Stimulated activated memory B cell treated with anti-CD40 and anti-IgM and Interleukin-4, amounts not matched to agents 10 μg/mL and 1 μg/mL and 100 μg/mL, for 72 hours (primary cell): ENCODE measurements at regions not wholly inside any gene's neighbourhood (a gene's known extent, or its start where the extent isn't known, plus 50 kb on each side); places are given as distances from the start of the nearest gene placed in this dataset.
A peak's percentile ranks its signal among the peaks of the same experiment; 100 is the strongest.
"Not testable (repeated sequence)": the region's sequence is repeated elsewhere in the genome, so short reads cannot be mapped to it uniquely, and the experiment has no call there.

ENCODE experiments used
- ATAC-seq: fragments of 150-1000 bp; cut with Tn5 transposase; 2 replicates; pipeline ENCODE4 v1.10.0; 2021
- H3K27ac Mint-ChIP-seq: one replicate; pipeline ENCODE4 v1.8.0; 2022; ENCODE audit warnings: mild to moderate bottlenecking, mixed read lengths
- H3K27me3 Mint-ChIP-seq: one replicate; pipeline ENCODE4 v1.8.0; 2022; ENCODE audit warnings: mixed read lengths
- H3K36me3 Mint-ChIP-seq: one replicate; pipeline ENCODE4 v1.8.0; 2022; ENCODE audit warnings: mixed read lengths
- H3K4me1 Mint-ChIP-seq: one replicate; pipeline ENCODE4 v1.8.0; 2022; ENCODE audit warnings: mixed read lengths
- H3K4me3 Mint-ChIP-seq: one replicate; pipeline ENCODE4 v1.8.0; 2022; ENCODE audit warnings: mild to moderate bottlenecking, moderate library complexity, mixed read lengths
- H3K9me3 Mint-ChIP-seq: one replicate; pipeline ENCODE4 v1.8.0; 2022; ENCODE audit warnings: mixed read lengths

DNA sequence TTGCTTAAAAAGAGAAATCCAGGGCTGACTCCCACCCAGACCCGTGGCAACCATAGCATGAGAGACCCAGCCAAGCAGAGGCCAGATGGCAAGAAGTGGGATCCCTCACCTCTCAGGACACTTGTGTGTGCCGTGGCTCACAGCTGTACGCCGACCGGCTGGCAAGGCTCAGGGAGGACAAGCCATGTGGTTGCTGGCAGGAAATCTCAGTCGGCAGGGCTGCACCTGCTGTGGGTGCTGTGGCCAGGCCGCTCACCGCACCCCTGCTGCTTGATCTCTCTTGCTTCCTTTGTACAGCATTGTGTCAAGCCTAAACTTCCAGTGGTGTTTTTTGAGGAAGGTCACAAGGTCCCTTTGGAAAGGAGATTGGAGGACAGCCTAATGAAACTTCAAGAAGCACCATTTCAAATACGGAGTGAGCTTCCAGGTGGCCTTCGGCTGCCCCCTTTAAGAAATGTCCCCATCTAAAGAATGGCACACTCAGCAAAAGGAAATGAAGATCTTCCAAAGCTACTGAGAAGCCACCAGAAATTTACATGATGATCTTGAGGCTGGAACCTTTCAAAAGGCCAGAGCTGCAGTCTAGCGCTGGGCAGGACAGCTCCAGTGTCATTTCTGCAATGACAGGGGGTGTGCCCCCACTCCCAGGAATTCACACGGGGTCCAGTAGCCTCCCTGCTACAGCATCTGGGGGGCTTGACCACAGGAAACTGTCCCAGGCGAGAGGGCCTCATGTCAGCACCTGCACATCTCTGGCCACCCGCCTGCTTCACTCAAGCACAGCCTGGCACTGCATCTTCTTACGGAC, 409.0 kb upstream of the MGMT start:
- Mint-ChIP-seq H3K9me3 (no peaks in the 10 kb centered on the region), H3K27me3 (peaks cover 22% of the 10 kb centered on the region), H3K27ac (no peak overlapping the region), H3K36me3 (no peaks in the 10 kb centered on the region), H3K4me3 (no peak overlapping the region), H3K4me1 (peaks cover 8% of the 10 kb centered on the region)
- ATAC-seq, result peak; percentile 51

- H3K4me1 Mint-ChIP-seq, result peaks cover 8% of the 10 kb centered on the region
Observed at GRCh38 chr10:129058664-129059155, 408.3 kb upstream of the MGMT start.

DNA sequence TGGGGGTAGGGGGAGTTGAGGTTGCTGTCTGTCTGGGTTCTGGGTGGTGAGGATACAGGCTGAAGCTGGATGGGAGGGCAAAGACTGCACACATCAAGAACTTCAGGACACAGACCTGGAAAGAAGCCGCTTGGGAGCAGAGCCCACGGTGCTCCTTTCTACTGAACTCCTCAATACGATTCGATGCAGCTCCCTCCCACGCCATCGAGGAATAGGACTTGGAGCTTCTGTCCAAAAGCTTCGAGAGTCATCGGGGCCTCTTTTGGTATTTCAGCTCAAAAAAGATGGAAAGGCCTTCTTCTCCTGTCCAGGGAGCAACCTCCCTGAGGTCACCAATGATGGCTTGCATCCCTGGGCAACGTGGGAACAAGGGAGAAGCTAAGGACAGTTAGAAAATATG, 407.1 kb upstream of the MGMT start:
- Mint-ChIP-seq H3K27me3 (peaks cover 22% of the 10 kb centered on the region), H3K9me3 (no peaks in the 10 kb centered on the region), H3K27ac (no peak overlapping the region), H3K4me1 (peaks cover 8% of the 10 kb centered on the region), H3K4me3 (no peak overlapping the region), H3K36me3 (no peaks in the 10 kb centered on the region)
- ATAC-seq, result no peak

More at GRCh38 chr10:129058664-129059155, 408.3 kb upstream of the MGMT start:
- no peak overlapping the region for H3K4me3 Mint-ChIP-seq
- H3K27me3 Mint-ChIP-seq, result peaks cover 22% of the 10 kb centered on the region
- ATAC-seq, result no peak
- no peaks in the 10 kb centered on the region for H3K36me3 Mint-ChIP-seq
- H3K9me3 Mint-ChIP-seq, result no peaks in the 10 kb centered on the region
- no peak overlapping the region for H3K27ac Mint-ChIP-seq

- no peaks in the 10 kb centered on the region for H3K9me3 Mint-ChIP-seq
- no peaks in the 10 kb centered on the region for H3K36me3 Mint-ChIP-seq
- no peak overlapping the region for H3K27ac Mint-ChIP-seq
- no peaks in the 10 kb centered on the region for H3K4me1 Mint-ChIP-seq
- H3K27me3 Mint-ChIP-seq, result peaks cover 15% of the 10 kb centered on the region
- no peak for ATAC-seq
- H3K4me3 Mint-ChIP-seq, result no peak overlapping the region
Observed at GRCh38 chr10:129063212-129063611, 403.8 kb upstream of the MGMT start.

- no peaks in the 10 kb centered on the region for H3K9me3 Mint-ChIP-seq
- H3K4me1 Mint-ChIP-seq, result no peaks in the 10 kb centered on the region
- no peak overlapping the region for H3K4me3 Mint-ChIP-seq
- ATAC-seq, result no peak
- H3K27me3 Mint-ChIP-seq, result peaks cover 13% of the 10 kb centered on the region
- H3K27ac Mint-ChIP-seq, result no peak overlapping the region
- H3K36me3 Mint-ChIP-seq, result no peaks in the 10 kb centered on the region
Observed at GRCh38 chr10:129063877-129064276, 403.2 kb upstream of the MGMT start.

DNA sequence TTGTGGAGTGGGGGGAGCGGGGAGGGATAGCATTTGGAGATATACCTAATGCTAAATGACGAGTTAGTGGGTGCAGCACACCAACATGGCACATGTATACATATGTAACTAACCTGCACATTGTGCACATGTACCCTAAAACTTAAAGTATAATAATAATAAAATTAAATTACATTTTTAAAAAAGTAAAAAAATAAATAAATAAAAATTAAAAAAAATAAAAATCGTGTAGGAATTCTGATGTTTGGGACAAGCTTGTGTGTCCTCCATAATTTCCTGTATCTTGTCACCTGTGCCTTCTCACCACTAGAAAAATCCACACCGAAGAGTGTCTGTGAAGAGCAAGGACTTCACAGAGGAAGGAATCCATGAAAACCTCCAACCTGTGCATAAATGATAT, 400.5 kb upstream of the MGMT start:
- H3K9me3 Mint-ChIP-seq, ATAC-seq, H3K4me3 Mint-ChIP-seq, H3K27me3 Mint-ChIP-seq, H3K4me1 Mint-ChIP-seq, H3K36me3 Mint-ChIP-seq, H3K27ac Mint-ChIP-seq: not testable (repeated sequence)

DNA sequence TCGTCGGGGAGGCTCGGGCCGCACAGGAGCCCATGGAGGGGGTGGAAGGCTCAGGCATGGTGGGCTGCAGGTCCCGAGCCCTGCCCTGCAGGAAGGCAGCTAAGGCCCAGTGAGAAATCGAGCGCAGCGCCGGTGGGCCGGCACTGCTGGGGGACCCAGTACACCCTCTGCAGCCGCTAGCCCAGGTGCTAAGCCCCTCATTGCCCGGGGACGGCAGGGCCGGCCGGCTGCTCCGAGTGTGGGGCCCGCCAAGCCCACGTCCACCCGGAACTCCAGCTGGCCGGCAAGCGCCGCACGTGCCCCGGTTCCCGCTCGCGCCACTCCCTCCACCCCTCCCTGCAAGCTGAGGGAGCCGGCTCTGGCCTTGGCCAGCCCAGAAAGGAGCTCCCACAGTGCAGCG, 395.6 kb upstream of the MGMT start:
- H3K36me3 Mint-ChIP-seq, H3K27ac Mint-ChIP-seq, H3K4me3 Mint-ChIP-seq, H3K9me3 Mint-ChIP-seq, H3K4me1 Mint-ChIP-seq, H3K27me3 Mint-ChIP-seq, ATAC-seq: not testable (repeated sequence)

GRCh38 chr10:129074939-129075338, 392.1 kb upstream of the MGMT start:
- no peak overlapping the region for H3K27ac Mint-ChIP-seq
- H3K4me3 Mint-ChIP-seq, result no peak overlapping the region
- H3K9me3 Mint-ChIP-seq, result no peaks in the 10 kb centered on the region
- no peaks in the 10 kb centered on the region for H3K27me3 Mint-ChIP-seq
- H3K4me1 Mint-ChIP-seq, result no peaks in the 10 kb centered on the region
- ATAC-seq, result no peak
- H3K36me3 Mint-ChIP-seq, result no peaks in the 10 kb centered on the region

DNA sequence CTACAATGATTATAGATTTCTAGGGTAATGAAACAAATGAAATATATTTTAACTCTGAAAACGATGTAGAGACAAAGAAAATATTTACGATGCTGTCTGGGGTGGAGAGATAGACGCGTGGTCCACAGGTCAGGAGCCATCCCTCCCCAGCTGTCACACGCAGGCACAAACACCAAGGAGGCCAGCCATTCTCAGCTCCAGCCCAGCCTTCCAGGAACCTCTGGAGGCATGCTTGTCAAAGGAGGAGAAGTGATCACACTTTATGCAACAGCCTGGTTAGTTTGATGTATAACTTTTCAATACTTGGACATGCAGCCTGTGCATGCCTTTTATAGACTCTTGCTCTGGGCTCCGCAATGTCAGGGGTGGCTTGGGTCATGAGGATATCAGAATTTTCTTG, 391.5 kb upstream of the MGMT start:
- no peaks in the 10 kb centered on the region for H3K4me1 Mint-ChIP-seq
- ATAC-seq, result no peak
- no peak overlapping the region for H3K4me3 Mint-ChIP-seq
- no peaks in the 10 kb centered on the region for H3K27me3 Mint-ChIP-seq
- no peak overlapping the region for H3K27ac Mint-ChIP-seq
- peaks cover 5% of the 10 kb centered on the region for H3K9me3 Mint-ChIP-seq
- no peaks in the 10 kb centered on the region for H3K36me3 Mint-ChIP-seq

DNA sequence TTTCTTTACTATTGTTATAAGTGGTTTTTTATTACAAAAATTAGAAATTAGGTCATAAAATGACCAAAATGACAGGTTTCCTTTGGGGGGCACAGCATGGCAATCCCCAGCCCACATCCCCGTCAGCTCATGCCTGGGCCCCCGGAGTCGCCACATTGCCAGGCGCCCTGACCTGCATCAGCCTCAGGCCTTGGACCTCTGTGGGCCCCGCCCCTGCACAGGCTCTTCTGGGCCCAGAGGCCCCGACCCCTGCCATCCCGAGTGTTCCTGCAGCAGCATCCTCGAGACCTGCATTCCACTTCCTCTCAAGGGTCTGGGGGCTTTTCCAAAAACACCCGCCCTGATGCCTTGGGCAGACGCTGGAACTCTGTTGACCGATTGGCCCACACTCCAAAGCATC, 391.1 kb upstream of the MGMT start:
- Mint-ChIP-seq H3K36me3 (no peaks in the 10 kb centered on the region), H3K27ac (no peak overlapping the region), H3K9me3 (peaks cover 9% of the 10 kb centered on the region), H3K4me1 (no peaks in the 10 kb centered on the region), H3K4me3 (no peak overlapping the region), H3K27me3 (no peaks in the 10 kb centered on the region)
- ATAC-seq, result no peak

DNA sequence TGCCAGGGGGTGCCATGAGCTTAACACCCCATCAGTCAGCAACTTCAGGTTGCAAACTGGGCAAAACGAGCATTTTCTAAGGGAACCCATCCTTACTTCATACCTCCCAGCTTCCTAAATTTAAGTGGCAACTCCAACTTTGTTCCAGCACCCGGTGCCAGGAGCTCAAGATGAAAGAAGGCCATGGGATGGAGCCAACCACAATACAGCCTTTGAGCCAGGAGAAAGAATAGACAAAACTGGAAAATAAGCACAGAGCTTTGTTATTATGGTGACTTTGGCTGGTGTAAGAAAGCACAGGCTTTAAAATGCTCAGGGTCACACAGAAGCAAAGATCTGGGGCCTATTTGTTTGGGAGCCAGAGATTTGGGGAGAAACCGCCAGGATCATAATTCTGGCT, 388.7 kb upstream of the MGMT start:
- Mint-ChIP-seq H3K27me3 (no peaks in the 10 kb centered on the region), H3K9me3 (peaks cover 10% of the 10 kb centered on the region), H3K27ac (no peak overlapping the region), H3K4me1 (no peaks in the 10 kb centered on the region), H3K4me3 (no peak overlapping the region), H3K36me3 (no peaks in the 10 kb centered on the region)
- no peak for ATAC-seq

- Mint-ChIP-seq H3K4me3 (no peak overlapping the region), H3K4me1 (no peaks in the 10 kb centered on the region), H3K9me3 (peaks cover 12% of the 10 kb centered on the region), H3K27me3 (no peaks in the 10 kb centered on the region), H3K27ac (no peak overlapping the region), H3K36me3 (no peaks in the 10 kb centered on the region)
- no peak for ATAC-seq
Observed at GRCh38 chr10:129078746-129079145, 388.3 kb upstream of the MGMT start.

DNA sequence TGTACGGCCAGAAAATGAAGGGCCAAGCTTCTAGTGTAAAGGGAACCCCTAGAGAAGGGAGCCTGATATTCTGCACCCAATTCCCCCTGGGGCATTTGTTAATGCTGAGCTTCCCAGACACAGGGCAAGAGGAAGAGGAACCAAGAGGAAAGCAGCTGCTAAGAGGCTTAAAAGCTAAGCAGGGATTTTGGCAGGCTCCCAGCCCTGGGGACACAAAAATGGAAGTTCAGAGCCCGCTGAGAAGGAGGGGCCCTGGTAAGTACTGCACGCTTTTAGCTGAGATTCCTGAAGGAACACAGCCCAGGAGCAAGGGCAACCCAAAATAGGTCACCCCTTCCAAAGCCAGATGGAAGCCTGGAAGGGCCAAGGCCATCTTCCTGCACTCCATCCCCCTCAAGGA, 387.3 kb upstream of the MGMT start:
- Mint-ChIP-seq H3K4me1 (no peaks in the 10 kb centered on the region), H3K9me3 (peaks cover 15% of the 10 kb centered on the region), H3K36me3 (no peaks in the 10 kb centered on the region), H3K4me3 (no peak overlapping the region), H3K27me3 (no peaks in the 10 kb centered on the region), H3K27ac (no peak overlapping the region)
- ATAC-seq, result no peak

GRCh38 chr10:129085811-129086210, 381.2 kb upstream of the MGMT start:
- H3K9me3 Mint-ChIP-seq, result peaks cover 10% of the 10 kb centered on the region
- H3K27me3 Mint-ChIP-seq, result no peaks in the 10 kb centered on the region
- H3K4me3 Mint-ChIP-seq, result no peak overlapping the region
- no peak overlapping the region for H3K27ac Mint-ChIP-seq
- no peak for ATAC-seq
- no peaks in the 10 kb centered on the region for H3K4me1 Mint-ChIP-seq
- no peaks in the 10 kb centered on the region for H3K36me3 Mint-ChIP-seq

DNA sequence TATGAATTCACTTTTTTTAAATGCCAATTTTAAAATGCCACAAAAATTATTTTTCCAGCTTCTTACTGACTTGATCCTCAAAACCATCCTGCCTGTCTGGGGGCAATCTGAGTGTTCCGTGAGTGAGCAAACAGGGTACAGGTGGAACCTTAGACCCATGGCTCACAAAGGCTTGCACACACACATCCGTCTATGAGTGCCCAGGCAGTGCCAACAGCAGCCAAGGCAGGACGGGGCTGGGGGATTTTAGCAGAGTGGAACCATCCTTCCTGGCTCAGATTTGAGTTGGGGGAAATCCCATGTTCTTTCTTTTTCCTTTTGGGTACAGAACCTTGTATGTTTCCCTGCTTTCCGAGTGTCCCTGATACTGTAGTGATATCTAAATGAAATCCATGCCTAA, 377.7 kb upstream of the MGMT start:
- Mint-ChIP-seq H3K4me3 (no peak overlapping the region), H3K27me3 (no peaks in the 10 kb centered on the region), H3K36me3 (no peaks in the 10 kb centered on the region), H3K4me1 (no peaks in the 10 kb centered on the region), H3K9me3 (peaks cover 3% of the 10 kb centered on the region), H3K27ac (no peak overlapping the region)
- ATAC-seq, result no peak

DNA sequence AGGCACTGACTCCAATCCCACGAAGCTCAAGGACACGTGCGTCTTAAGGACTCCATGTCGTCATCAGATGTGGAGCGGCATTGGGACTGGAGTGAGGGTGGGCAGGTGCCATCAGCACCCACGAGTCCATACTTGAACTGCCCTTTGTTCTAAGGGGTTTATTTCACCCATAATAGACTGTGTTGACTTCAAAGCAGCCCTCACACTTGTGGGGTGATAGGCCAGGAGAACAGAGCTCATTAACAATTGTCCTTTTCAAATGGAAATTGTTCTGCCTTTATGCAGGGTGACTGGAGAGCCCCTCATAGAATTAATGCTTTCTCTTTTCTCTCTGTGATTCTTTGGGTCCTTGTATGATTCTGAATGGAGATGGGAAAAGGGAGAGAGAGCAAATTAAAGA, 376.9 kb upstream of the MGMT start:
- ATAC-seq, result no peak
- Mint-ChIP-seq H3K36me3 (no peaks in the 10 kb centered on the region), H3K4me3 (no peak overlapping the region), H3K4me1 (no peaks in the 10 kb centered on the region), H3K27ac (no peak overlapping the region), H3K9me3 (peaks cover 3% of the 10 kb centered on the region), H3K27me3 (no peaks in the 10 kb centered on the region)
